HepG2 (cell line): ENCODE measurements at regions not wholly inside any gene's neighbourhood (a gene's known extent, or its start where the extent isn't known, plus 50 kb on each side); places are given as distances from the start of the nearest gene placed in this dataset.

Source experiments
- ELF1 ChIP-seq: sonication (generic); formaldehyde crosslinking; IDR thresholded peaks from 2 replicates; pipeline ENCODE4 v1.4.0; 2020; ENCODE audit warnings: missing genetic modification reagents
- NFRKB ChIP-seq: fragments of 450-650 bp; IDR thresholded peaks from 2 replicates; pipeline ENCODE4 v1.6.1; 2017
- ZNF253 ChIP-seq: sonication (generic); formaldehyde crosslinking; IDR thresholded peaks from 2 replicates; pipeline ENCODE4 v1.8.0; 2022; ENCODE audit warnings: mild to moderate bottlenecking, missing genetic modification reagents, borderline replicate concordance
- ZNF407 ChIP-seq: sonication (generic); formaldehyde crosslinking; IDR thresholded peaks from one replicate; pipeline ENCODE4 v1.5.1; 2020; ENCODE audit warnings: mild to moderate bottlenecking, missing genetic modification reagents; ENCODE audit errors: not compliant biosample characterization
- TF ChIP-seq, protein P1 (sequence below): sonication (generic); formaldehyde crosslinking; IDR thresholded peaks from 2 replicates; pipeline ENCODE4 v1.5.0; 2020; ENCODE audit warnings: mild to moderate bottlenecking, missing genetic modification reagents

DNA sequence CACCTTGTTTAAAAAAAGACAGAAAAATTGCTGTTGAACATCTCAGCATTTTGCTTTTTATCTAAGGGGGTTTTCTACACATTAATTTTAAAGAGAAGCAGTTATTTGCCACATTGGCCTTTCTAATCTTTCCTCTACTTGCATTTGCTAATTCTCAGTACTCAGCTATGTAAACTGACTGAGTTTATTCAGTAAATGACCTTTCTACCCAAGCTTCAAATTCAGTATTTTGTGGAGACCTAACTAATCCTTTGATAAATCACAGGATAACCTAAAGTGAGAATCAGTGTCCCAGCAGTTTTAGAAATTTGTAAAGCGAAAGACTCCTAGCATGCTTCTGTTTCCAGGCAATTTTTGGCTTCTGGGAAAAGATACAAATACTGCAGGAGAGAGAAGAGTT lies 288.4 kb downstream of the ASXL3 start (continued):
- TF ChIP-seq, protein P1, sequence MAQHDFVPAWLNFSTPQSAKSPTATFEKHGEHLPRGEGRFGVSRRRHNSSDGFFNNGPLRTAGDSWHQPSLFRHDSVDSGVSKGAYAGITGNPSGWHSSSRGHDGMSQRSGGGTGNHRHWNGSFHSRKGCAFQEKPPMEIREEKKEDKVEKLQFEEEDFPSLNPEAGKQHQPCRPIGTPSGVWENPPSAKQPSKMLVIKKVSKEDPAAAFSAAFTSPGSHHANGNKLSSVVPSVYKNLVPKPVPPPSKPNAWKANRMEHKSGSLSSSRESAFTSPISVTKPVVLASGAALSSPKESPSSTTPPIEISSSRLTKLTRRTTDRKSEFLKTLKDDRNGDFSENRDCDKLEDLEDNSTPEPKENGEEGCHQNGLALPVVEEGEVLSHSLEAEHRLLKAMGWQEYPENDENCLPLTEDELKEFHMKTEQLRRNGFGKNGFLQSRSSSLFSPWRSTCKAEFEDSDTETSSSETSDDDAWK (CRISPR knock-in tag): no peak
- TF ChIP-seq NFRKB: no peak
- no peak for TF ChIP-seq ZNF253 (CRISPR knock-in tag)
- no peak for TF ChIP-seq ELF1
- no peak for TF ChIP-seq ZNF407 (CRISPR knock-in tag)
